Left cardiac atrium (tissue), 4 donors: ENCODE measurements at regions not wholly inside any gene's neighbourhood (a gene's known extent, or its start where the extent isn't known, plus 50 kb on each side); places are given as distances from the start of the nearest gene placed in this dataset.
"Not testable (repeated sequence)": the region's sequence is repeated elsewhere in the genome, so short reads cannot be mapped to it uniquely, and the experiment has no call there.

Source experiments
- ATAC-seq, 2 donors: fragments of 200-7000 bp; cut with Tn5 transposase; one replicate each; pipeline ENCODE4 v1.9.1; 2020; ENCODE audit warnings: mild to moderate bottlenecking in 2 of 2, moderate library complexity in 2 of 2
- DNase-seq: peaks from one replicate; pipeline ENCODE4 v3.0.0-alpha.2; 2020
- intact Hi-C, 2 donors: fragments of 100-400 bp; cut with DNase I; formaldehyde crosslinking; loops; one replicate each; pipeline versions ENCODE4 v1.14.1 to v1.15.1; 2022 to 2023
- donor health status: DM: no; HTN: yes; CAD: no.
- donor health status: DM: no; HTN: yes; CAD: no; lungs with severe emphysema.
- donor health status: DM: yes; HTN: yes; CAD: no.
- donor health status: Dilated cardiomyopathy.

- intact Hi-C loops, DNase-seq, ATAC-seq: not testable (repeated sequence)
Measured at GRCh38 chr1:120941066-120941465, 51.5 kb downstream of the PPIAL4A start.

DNA sequence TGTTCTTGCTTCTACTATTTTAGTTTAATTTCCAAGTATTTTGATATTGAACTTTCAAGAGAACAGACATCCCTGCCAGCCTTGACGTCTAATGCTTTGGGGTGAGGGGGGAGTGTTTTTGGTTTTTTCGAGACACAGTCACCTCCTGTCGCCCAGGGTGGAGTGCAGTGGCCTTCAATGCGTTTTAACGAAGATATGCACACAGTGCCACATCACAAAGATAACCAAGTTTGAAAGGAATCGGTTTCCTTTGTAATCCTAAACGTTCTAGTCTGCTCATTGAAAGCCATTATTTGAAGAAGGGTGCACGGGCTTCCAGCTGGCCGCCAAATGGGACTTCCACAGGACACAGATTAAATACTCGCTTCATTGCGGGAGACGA, 52.3 kb downstream of the PPIAL4A start:
- not testable (repeated sequence) for ATAC-seq

DNA sequence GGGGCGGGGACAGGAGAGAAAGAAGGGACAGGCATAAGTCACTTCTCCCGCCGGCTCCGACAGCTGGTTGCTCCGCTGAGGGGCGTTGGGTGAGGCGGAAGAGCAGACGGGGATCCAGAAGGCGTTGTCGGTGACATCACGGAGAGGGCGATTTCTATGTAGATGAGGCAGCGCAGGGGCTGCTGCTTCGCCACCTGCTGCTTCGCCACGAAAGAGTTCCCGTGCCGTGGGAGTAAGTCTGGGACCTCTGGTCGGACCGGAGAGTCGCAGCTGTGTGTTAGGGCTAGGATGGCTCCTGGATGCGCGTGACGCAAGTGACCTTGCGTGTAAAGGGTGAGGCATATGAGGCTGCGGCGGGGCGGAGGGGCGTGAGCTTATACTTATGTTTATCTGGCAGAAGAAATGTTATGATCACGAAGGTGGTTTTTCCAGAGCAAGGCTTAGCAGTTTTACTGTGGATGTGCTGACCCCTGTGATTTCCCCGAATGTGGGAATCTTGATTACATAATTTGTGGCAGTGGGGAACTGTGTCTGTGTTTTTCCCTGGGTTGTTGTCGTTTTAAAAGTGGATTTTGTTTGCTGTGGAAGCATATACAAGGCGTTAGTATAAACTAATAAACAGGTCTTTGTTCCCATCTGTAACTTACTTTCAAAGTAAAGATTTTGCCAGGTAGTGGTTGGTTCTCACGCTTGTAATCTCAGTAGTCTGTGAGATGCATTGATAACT, 52.8 kb downstream of the PPIAL4A start:
- peak; percentile 70 for DNase-seq
- ATAC-seq, result peak; percentile 90 to 95
- intact Hi-C loops, result not testable (repeated sequence)

More for the DNA sequence above, 52.3 kb downstream of the PPIAL4A start:
- intact Hi-C loops, DNase-seq: not testable (repeated sequence)

GRCh38 chr1:120942945-120943319, 53.4 kb downstream of the PPIAL4A start:
- ATAC-seq, intact Hi-C loops, DNase-seq: not testable (repeated sequence)

GRCh38 chr1:120944691-120945090, 55.1 kb downstream of the PPIAL4A start:
- DNase-seq, ATAC-seq, intact Hi-C loops: not testable (repeated sequence)

- ATAC-seq, DNase-seq, intact Hi-C loops: not testable (repeated sequence)
Measured at GRCh38 chr1:120945122-120945521, 55.6 kb downstream of the PPIAL4A start.

DNA sequence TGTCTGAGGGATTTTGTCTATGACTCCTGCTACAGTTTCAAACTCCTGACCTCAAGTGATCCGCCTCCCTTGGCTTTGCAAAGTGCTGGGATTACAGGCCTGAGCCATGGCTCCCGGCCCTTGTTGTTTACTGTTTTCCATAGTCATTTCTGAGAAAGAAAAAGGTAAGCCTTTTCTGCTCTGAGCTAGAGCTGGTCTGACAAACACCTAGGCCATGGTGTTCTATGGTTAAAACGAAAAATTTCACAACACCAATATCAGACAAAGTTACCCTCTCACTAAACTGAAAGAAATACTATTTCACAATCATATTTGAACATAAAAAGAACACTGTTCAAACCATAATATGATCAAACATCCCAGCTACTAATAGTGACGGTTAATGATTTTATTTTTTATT, 57.5 kb downstream of the PPIAL4A start:
- ATAC-seq, DNase-seq, intact Hi-C loops: not testable (repeated sequence)

GRCh38 chr1:120949724-120950123, 60.2 kb downstream of the PPIAL4A start:
- ATAC-seq, intact Hi-C loops, DNase-seq: not testable (repeated sequence)

DNA sequence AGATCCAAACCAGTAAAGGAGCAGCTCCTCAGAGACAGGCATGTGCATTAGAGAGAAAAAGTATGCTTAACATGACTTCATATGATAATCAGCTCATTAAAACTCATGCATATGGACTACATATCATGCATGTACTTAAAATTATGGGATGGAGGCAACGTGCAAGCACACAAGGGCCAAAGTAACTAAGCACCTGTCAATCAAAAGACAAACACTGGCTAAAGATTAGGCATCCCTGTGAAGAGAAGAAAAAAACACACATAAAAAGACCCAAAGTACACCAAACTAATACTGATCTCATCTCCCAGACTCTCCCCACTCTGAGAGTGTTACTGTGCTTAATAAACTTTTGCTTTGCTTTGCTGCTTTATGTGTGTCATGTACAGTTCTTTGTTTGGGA, 61.1 kb downstream of the PPIAL4A start:
- intact Hi-C loops, ATAC-seq: not testable (repeated sequence)

DNA sequence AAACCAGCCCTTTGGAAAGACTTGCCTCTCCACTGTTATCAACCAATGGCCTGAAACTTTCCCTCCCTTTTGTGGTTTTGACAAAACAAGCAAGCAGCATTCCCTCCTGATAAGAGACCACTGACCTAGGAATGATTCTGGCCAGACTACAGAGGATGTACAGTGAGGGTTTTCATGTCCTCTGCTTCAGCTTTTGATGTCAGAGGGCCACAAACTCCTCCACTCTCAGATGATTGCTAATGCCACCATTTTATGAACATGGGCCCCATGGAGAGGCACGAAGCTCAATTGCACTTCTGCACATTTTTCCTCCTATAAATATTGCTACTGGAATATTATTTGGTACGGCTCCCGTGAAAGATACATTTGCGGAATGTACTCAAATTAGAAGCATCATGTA, 61.5 kb downstream of the PPIAL4A start:
- ATAC-seq, intact Hi-C loops, DNase-seq: not testable (repeated sequence)

More for the DNA sequence above, 61.1 kb downstream of the PPIAL4A start:
- DNase-seq, result not testable (repeated sequence)

DNA sequence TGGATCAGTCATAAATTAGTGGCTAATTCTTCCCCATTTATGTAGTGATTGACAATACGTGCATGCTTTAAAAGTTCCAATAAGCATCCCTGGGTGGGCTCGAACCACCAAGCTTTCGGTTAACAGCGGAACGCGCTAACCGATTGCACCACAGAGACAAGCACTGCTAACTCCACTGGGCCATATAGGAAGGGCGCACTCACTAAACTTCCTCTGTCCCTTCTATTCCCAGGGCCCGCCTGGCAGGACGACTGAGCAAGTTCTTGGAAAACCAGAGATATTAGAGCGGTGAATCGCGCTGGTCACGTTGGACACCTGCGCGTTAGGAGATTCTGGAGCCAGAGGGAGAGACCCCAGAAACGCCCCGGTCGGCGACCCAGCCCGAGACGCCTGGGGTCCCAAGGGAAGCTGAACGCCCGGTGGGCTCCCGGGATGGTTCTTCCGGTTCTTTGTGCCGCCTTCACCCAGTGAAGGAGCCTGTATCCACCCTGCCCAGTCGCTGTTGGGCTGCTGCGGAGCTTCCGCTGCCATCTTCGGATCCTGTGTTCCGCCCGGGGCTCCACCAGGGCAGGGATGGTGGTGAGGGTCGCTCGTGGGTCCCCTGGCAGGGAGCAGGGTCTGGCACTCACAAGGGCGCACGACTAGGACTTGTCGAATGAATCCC, 62.8 kb downstream of the PPIAL4A start:
- ATAC-seq, intact Hi-C loops, DNase-seq: not testable (repeated sequence)

DNA sequence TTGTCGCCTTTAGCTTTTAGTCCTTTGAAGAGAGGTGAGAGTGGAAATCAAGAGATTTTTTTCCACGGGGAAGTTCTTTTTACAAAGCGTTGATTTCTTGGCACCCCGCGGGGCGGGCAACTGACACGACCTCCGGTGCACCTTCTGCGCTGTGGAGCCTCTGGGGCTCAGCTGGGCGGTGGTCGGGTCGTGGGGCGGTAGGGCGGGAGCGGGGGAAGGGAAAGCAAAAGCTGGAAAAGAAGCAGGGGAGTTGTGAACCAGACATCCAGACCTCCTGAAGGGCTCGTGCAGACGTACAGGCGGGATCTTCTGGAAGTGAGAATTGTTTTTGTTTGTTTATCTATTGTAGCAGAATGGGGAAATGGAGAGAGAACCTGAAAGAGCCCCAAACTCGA, 63.3 kb downstream of the PPIAL4A start:
- DNase-seq, ATAC-seq, intact Hi-C loops: not testable (repeated sequence)

DNA sequence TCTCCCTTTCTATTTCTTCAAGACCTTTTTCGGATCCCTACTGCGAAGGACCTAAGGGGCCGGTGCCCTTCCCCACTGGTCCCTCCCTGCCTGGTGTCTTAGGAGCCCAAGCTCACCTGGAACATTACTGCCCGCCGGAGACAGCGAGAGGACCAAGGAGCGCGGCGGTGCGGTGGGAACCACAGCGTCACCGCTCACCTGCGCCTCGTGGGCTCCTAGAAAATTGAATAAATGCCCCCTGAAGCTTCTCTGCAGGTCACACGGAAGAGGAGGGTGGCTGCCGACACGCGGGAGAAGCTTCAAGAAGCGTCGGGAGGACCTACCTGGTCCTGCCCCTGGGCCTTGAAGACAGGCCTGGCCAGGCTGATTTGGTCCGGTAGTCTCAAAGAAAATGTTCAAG, 65.2 kb downstream of the PPIAL4A start:
- DNase-seq (no peak), ATAC-seq (no peak)
- intact Hi-C loops, result no loop called here

- intact Hi-C loops, ATAC-seq: not testable (repeated sequence)
Measured at GRCh38 chr1:120955961-120956360, 66.4 kb downstream of the PPIAL4A start.

GRCh38 chr1:120966018-120966417, 76.4 kb downstream of the PPIAL4A start:
- ATAC-seq, intact Hi-C loops, DNase-seq: not testable (repeated sequence)

More at GRCh38 chr1:120955961-120956360, 66.4 kb downstream of the PPIAL4A start:
- DNase-seq, result not testable (repeated sequence)

- intact Hi-C loops, result not testable (repeated sequence)
- ATAC-seq (peak in 1 of 2 donors; percentile 82), DNase-seq (peak; percentile 26)
Measured at GRCh38 chr1:120972863-120973262, 83.3 kb downstream of the PPIAL4A start.

DNA sequence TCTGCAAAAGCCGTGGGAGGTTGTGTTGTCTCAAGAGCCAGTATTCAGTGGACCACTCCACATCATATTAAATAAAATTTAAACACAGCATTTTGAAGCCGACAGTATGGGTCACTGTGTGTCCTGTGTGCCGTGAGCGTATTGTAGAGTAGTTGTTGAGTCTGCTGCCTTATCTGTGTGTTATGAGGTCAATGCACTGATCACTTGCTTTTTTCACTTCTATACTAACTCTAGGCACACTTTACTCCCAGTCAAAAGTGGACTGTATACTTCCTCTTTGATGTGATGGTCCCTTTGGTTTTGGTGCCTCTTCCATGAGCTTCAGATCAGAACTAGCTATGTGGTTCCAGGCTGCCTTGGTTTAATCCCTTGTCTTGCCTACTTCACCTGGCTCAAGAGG, 84.3 kb downstream of the PPIAL4A start:
- DNase-seq, ATAC-seq, intact Hi-C loops: not testable (repeated sequence)

- ATAC-seq, intact Hi-C loops, DNase-seq: not testable (repeated sequence)
Measured at GRCh38 chr1:120977279-120977678, 87.7 kb downstream of the PPIAL4A start.

DNA sequence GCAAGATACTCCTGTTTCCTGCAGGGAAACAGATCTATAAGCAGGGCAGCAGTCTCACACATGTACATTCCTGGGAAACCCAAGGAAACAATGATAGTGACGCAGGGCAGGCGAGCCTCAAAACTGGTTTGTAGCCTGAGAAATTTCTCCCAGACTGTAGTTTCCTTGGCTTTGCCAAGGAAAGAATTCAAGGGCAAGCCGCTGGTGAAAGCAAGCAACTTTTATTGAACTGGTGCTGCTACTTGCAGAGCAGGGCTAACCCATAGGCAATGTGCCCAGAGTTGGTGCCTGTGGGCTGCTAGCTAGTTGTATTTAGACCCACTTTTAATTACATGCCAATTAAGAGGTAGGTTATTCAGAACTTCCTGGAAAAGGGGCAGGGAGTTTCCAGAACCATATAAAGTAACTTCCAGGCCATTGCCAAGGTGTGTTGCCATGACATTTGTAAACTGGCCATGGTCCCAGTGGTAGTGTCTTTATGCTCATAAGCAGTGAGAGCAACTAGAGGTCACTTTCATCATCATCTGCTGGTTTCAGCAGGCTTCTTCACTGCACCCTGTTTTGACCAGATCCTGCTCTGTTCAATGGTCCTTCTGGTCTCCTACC, 92.0 kb downstream of the PPIAL4A start:
- intact Hi-C loops, DNase-seq, ATAC-seq: not testable (repeated sequence)

GRCh38 chr1:120994614-120995013, 105.0 kb downstream of the PPIAL4A start:
- ATAC-seq, intact Hi-C loops, DNase-seq: not testable (repeated sequence)
